ENCODE measurements at regions not wholly inside any gene's neighbourhood (a gene's known extent, or its start where the extent isn't known, plus 50 kb on each side); places are given as distances from the start of the nearest gene placed in this dataset.
A peak's percentile ranks its signal among the peaks of the same experiment; 100 is the strongest.
"Not testable (repeated sequence)": the region's sequence is repeated elsewhere in the genome, so short reads cannot be mapped to it uniquely, and the experiment has no call there.

- DNase-seq (ENCODE audit: low read depth, low spot score): no peak
- in situ Hi-C loops (cut with HindIII; ENCODE audit: low pct_unique_long_range_greater_than_20kb, low sequenced_read_pairs): no loop called here
Observed at GRCh38 chr2:190005513-190005912, 57.0 kb downstream of the MSTN start.

- DNase-seq (ENCODE audit: low read depth, low spot score): no peak
- in situ Hi-C loops (cut with HindIII; ENCODE audit: low pct_unique_long_range_greater_than_20kb, low sequenced_read_pairs): no loop called here
Observed at GRCh38 chr2:189999661-190000060, 62.9 kb downstream of the MSTN start.

GRCh38 chr2:189998665-189999064 is 63.9 kb downstream of the MSTN start:
- DNase-seq (ENCODE audit: low read depth, low spot score); in situ Hi-C loops (cut with HindIII; ENCODE audit: low pct_unique_long_range_greater_than_20kb, low sequenced_read_pairs): not testable (repeated sequence)

GRCh38 chr2:189997016-189997415 is 65.5 kb downstream of the MSTN start:
- in situ Hi-C loops (cut with HindIII; ENCODE audit: low pct_unique_long_range_greater_than_20kb, low sequenced_read_pairs): no loop called here

GRCh38 chr2:189995679-189996078 is 66.8 kb downstream of the MSTN start:
- in situ Hi-C loops (cut with HindIII; ENCODE audit: low pct_unique_long_range_greater_than_20kb, low sequenced_read_pairs): no loop called here
- DNase-seq (ENCODE audit: low read depth, low spot score): no peak

More at GRCh38 chr2:189997016-189997415, 65.5 kb downstream of the MSTN start:
- no peak for DNase-seq (ENCODE audit: low read depth, low spot score)

- DNase-seq (ENCODE audit: low read depth, low spot score): peak; percentile 44
- in situ Hi-C loops (cut with HindIII; ENCODE audit: low pct_unique_long_range_greater_than_20kb, low sequenced_read_pairs): no loop called here
Observed at GRCh38 chr2:189982780-189983394, 79.6 kb downstream of the MSTN start.

- DNase-seq (ENCODE audit: low read depth, low spot score): no peak
- in situ Hi-C loops (cut with HindIII; ENCODE audit: low pct_unique_long_range_greater_than_20kb, low sequenced_read_pairs): no loop called here
Observed at GRCh38 chr2:189982087-189982486, 80.4 kb downstream of the MSTN start.

- DNase-seq (ENCODE audit: low read depth, low spot score); in situ Hi-C loops (cut with HindIII; ENCODE audit: low pct_unique_long_range_greater_than_20kb, low sequenced_read_pairs): not testable (repeated sequence)
Observed at GRCh38 chr2:189976488-189976887, 86.0 kb downstream of the MSTN start.

- DNase-seq (ENCODE audit: low read depth, low spot score): no peak
- in situ Hi-C loops (cut with HindIII; ENCODE audit: low pct_unique_long_range_greater_than_20kb, low sequenced_read_pairs): no loop called here
Observed at GRCh38 chr2:189960346-189960745, 102.2 kb downstream of the MSTN start.

GRCh38 chr2:189959450-189959849 is 103.1 kb downstream of the MSTN start:
- no peak for DNase-seq (ENCODE audit: low read depth, low spot score)
- in situ Hi-C loops (cut with HindIII; ENCODE audit: low pct_unique_long_range_greater_than_20kb, low sequenced_read_pairs): no loop called here

- DNase-seq (ENCODE audit: low read depth, low spot score): no peak
- in situ Hi-C loops (cut with HindIII; ENCODE audit: low pct_unique_long_range_greater_than_20kb, low sequenced_read_pairs): no loop called here
Observed at GRCh38 chr2:189954989-189955388, 107.5 kb downstream of the MSTN start.

GRCh38 chr2:189952536-189953109 is 109.9 kb downstream of the MSTN start:
- no peak for DNase-seq (ENCODE audit: low read depth, low spot score)
- in situ Hi-C loops (cut with HindIII; ENCODE audit: low pct_unique_long_range_greater_than_20kb, low sequenced_read_pairs): no loop called here

- no peak for DNase-seq (ENCODE audit: low read depth, low spot score)
- in situ Hi-C loops (cut with HindIII; ENCODE audit: low pct_unique_long_range_greater_than_20kb, low sequenced_read_pairs): no loop called here
Observed at GRCh38 chr2:189951791-189952535, 110.6 kb downstream of the MSTN start.

GRCh38 chr2:189943009-189943408 is 119.5 kb downstream of the MSTN start:
- in situ Hi-C loops (cut with HindIII; ENCODE audit: low pct_unique_long_range_greater_than_20kb, low sequenced_read_pairs): no loop called here
- DNase-seq (ENCODE audit: low read depth, low spot score): no peak

GRCh38 chr2:189940913-189941312 is 121.6 kb downstream of the MSTN start:
- in situ Hi-C loops (cut with HindIII; ENCODE audit: low pct_unique_long_range_greater_than_20kb, low sequenced_read_pairs): no loop called here
- DNase-seq (ENCODE audit: low read depth, low spot score): no peak

- no peak for DNase-seq (ENCODE audit: low read depth, low spot score)
- in situ Hi-C loops (cut with HindIII; ENCODE audit: low pct_unique_long_range_greater_than_20kb, low sequenced_read_pairs): no loop called here
Observed at GRCh38 chr2:189937691-189938090, 124.8 kb downstream of the MSTN start.

GRCh38 chr2:189933911-189934399 is 128.6 kb downstream of the MSTN start:
- DNase-seq (ENCODE audit: low read depth, low spot score): no peak
- in situ Hi-C loops (cut with HindIII; ENCODE audit: low pct_unique_long_range_greater_than_20kb, low sequenced_read_pairs): no loop called here

- no peak for DNase-seq (ENCODE audit: low read depth, low spot score)
- in situ Hi-C loops (cut with HindIII; ENCODE audit: low pct_unique_long_range_greater_than_20kb, low sequenced_read_pairs): no loop called here
Observed at GRCh38 chr2:189933041-189933440, 129.5 kb downstream of the MSTN start.

- in situ Hi-C loops (cut with HindIII; ENCODE audit: low pct_unique_long_range_greater_than_20kb, low sequenced_read_pairs): no loop called here
- no peak for DNase-seq (ENCODE audit: low read depth, low spot score)
Observed at GRCh38 chr2:189927823-189928222, 134.7 kb downstream of the MSTN start.

Data from SK-MEL-5 (cell line).